GM23248 (cell line): ENCODE measurements at regions not wholly inside any gene's neighbourhood (a gene's known extent, or its start where the extent isn't known, plus 50 kb on each side); places are given as distances from the start of the nearest gene placed in this dataset.

Source experiments
- EZH2 ChIP-seq: fragments of 200-600 bp; sonication (generic); IDR thresholded peaks from 2 replicates; pipeline ENCODE4 v1.6.1; 2018; ENCODE audit warnings: antibody characterized with exemption, mild to moderate bottlenecking; ENCODE audit not compliant: insufficient read depth, poor library complexity, severe bottlenecking
- EZH2phosphoT487 ChIP-seq: fragments of 200-600 bp; sonication (generic); IDR thresholded peaks from 2 replicates; pipeline ENCODE4 v1.6.1; 2018; ENCODE audit warnings: antibody characterized with exemption, moderate library complexity, mild to moderate bottlenecking, low read depth; ENCODE audit not compliant: insufficient read depth

GRCh38 chr1:102472520-102472919 lies 475.8 kb upstream of the OLFM3 start:
- TF ChIP-seq EZH2, result no peak
- no peak for TF ChIP-seq EZH2phosphoT487
